NCI-H1092 (cell line): ENCODE measurements at regions not wholly inside any gene's neighbourhood (a gene's known extent, or its start where the extent isn't known, plus 50 kb on each side); places are given as distances from the start of the nearest gene placed in this dataset.

Experiments used
- DNase-seq: peaks from one replicate; lab custom pipeline; 2025; lab: John Stamatoyannopoulos, UW

- peak; percentile 78 for DNase-seq
These were observed 221.5 kb upstream of the NUDT4 start for GRCh38 chr12:93156086-93156716.

GRCh38 chr12:93157279-93157678 lies 220.4 kb upstream of the NUDT4 start:
- DNase-seq, result no peak

GRCh38 chr12:93158065-93158843 lies 219.5 kb upstream of the NUDT4 start:
- no peak for DNase-seq

GRCh38 chr12:93163260-93164036 lies 214.3 kb upstream of the NUDT4 start:
- no peak for DNase-seq

GRCh38 chr12:93164103-93164880 lies 213.4 kb upstream of the NUDT4 start:
- no peak for DNase-seq

- no peak for DNase-seq
These were observed 212.3 kb upstream of the NUDT4 start for GRCh38 chr12:93165384-93165932.

GRCh38 chr12:93166541-93167307 lies 211.0 kb upstream of the NUDT4 start:
- DNase-seq, result no peak

DNA sequence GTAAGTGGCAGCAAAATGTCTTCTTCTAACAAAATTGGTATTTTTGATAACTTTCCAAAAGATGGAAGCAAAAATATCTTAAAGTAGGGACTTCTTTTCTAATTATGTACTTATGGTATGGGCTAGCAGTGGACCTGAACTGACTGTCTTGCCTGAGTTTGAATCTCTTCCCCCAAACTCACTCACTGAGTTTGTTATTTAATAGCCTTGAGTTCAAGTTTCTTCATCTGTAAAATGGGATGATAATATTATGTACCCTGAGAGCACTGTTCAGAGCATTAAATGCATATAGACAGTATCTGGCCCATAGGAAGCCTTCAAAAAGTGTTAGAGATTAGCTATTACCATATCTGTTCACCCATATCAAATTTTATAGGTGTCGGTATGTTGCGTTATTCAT lies 210.4 kb upstream of the NUDT4 start:
- DNase-seq, result no peak

DNA sequence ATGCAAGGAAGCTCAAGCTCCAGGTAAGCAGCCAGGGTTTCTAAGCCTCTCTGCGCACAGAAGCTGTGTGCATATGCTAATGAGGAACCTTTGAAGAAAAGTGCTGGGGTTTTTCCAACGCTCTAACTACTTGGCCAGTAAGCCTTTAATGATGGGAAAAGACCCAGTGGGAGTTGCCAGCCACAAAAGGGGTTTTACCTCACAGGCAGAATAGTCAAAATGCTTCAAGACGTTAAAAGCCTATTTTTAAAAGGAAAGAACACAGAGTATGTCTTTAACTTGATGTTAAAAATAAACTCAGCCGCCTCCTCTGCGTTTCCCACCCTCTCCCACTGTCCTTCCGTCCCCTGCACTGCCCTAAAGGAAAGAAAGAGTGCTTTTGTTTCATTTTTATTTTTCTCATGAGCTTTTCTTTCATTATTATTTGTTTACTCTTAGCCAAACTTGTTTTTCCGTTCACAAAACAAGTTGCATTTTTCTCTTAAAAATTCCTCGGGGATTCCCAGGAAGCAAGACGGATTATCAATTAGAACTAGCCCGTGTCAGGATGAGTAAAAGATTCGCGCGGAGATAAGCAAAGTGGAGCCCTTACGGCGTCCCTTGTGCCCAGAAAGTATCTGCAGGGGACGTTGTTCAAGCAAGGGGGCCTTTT lies 209.8 kb upstream of the NUDT4 start:
- DNase-seq, result no peak

DNA sequence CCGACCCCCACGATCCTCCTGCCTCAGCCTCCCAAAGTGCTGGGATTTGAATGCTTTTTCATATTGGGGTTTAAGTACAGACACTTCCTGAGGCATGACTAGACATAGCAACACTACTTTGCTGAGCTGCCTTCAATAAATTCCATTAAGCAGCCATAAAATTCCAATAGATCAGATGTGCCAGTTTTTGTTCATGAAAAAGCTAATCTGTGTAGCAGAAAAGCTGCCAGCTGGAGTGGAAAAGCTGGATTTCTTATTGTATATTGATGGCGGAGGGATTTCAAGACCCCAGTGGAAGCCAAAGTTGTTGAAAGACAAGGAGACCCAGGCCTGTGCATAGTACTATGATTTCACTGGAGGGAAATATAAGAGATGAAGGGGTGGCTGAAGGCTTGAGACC lies 209.0 kb upstream of the NUDT4 start:
- DNase-seq, result no peak

DNA sequence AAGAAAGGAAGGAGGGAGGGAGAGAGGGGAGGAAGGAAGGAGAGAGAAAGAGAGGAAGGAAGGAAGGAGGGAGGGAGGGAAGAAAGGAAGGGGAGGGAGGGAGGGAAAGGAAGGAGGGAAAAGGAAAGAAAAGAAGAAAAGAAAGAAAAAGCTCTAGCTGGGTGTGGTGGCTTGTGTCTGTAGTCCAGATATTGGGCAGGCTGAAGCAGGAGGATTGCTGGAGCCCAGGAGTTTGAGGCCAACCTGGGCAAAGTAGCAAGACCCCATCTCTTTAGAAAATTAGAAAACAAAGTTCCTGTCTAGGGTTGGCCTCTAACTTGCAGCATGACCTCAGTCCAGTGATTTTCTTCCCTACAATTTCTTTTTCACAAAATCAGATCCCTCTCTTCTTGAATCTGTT lies 208.2 kb upstream of the NUDT4 start:
- no peak for DNase-seq

- DNase-seq, result no peak
These were observed 206.8 kb upstream of the NUDT4 start for GRCh38 chr12:93170928-93171327.

DNA sequence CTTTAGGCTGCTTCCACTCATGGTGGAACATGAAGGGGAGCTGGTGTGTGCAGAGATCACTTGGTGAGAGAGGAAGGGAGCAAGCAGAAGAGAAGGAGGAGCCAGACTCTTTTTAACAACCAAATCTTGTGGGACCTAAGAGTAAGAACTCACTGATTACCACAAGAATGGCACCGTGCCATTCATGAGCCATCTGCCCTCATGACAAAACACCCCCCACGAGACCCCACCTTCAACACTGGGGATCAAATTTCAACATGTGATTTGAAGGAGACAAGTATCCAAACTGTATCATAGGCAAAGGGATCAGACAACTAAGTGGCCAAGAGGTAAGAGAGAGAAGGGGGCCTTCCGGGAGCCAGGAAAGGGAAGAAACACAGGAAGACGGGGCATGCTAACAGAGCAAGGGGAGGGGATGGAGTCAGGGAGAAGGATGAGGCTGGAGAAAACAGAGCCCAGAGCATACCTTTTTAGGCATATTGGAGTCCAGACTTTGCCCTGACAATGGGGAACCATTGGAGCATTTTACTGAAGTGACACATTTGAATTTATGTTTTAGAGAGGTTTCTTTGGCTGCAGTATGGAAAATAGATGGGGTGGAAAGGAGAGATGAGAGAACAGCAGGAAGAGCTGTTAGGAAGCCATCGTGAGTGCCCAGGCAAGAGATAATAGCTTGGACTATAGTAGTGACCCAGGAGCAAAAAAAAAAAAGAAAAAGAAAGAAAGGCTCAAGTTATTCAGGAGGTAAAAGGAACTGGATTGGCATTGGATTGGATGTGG lies 204.4 kb upstream of the NUDT4 start:
- no peak for DNase-seq

GRCh38 chr12:93174048-93174447 lies 203.7 kb upstream of the NUDT4 start:
- no peak for DNase-seq

DNA sequence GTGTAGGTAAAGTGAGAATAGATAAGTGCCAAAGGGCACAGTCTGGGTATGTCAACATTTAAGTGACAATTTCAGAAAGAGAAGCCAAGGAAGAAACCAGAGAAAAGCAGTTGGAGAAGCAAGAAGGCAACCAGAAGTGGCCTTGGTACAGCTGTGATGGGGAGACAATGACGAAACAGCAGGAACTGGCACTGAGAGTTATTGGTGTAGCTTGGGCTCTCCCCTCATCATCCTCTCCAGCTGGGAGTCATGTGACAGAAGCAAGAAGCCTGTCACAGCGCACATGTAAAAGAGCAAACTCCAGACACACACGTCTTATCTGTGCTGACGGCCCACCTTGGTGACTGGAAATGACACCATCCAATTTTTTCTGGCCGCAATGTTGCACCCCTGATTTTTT lies 203.3 kb upstream of the NUDT4 start:
- no peak for DNase-seq

GRCh38 chr12:93176165-93176564 lies 201.6 kb upstream of the NUDT4 start:
- no peak for DNase-seq

GRCh38 chr12:93176610-93177126 lies 201.1 kb upstream of the NUDT4 start:
- DNase-seq, result no peak

- DNase-seq, result no peak
These were observed 200.2 kb upstream of the NUDT4 start for GRCh38 chr12:93177208-93178153.
